ENCODE measurements at regions not wholly inside any gene's neighbourhood (a gene's known extent, or its start where the extent isn't known, plus 50 kb on each side); places are given as distances from the start of the nearest gene placed in this dataset.

DNA sequence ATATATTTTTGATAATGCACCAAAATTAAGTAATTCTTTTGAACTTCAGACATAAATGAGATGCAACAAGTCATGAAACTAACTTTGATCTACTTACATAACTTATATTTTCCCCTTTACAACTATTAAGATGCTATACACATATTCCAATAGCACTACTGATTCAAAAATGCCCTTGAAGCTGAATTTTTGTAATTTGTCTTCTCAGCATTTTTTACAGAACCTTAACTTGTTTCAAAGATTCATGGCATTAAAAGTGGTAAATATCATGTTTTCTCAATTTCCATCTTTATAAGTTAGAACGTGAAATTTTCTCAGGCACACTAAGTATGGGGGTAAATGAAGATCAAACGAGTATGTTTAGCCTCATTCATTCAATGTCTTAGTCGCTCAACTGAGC, 460.0 kb upstream of the FAM241A start:
- no peaks in the 10 kb centered on the region for H3K4me1 ChIP-seq (replicated peaks in 1 of 2; ENCODE audit: control insufficient read depth in 2 of 2, insufficient read depth in 2 of 2, low read length in 2 of 2)
- no TSS peak for BruUV-seq (replicated peaks)
- POLR2A ChIA-PET: no interaction called here
- H3K27ac ChIP-seq (ENCODE audit: extremely low read depth, low read depth, low read length): no peak overlapping the region
- in situ Hi-C loops (cut with MboI) (no loop called here), intact Hi-C loops (cut with micrococcal nuclease) (no loop called here)
- H3K9ac ChIP-seq (ENCODE audit: insufficient read depth in 1 of 2, low read depth in 2 of 2, low read length in 2 of 2): no peak overlapping the region
- no peaks in the 10 kb centered on the region for H3K36me3 ChIP-seq (ENCODE audit: control insufficient read depth, insufficient read depth, low read length)
- H3K79me2 ChIP-seq (ENCODE audit: control insufficient read depth, insufficient read depth, low read length): no peaks in the 10 kb centered on the region
- H3K4me3 ChIP-seq: no peak overlapping the region
- no peak for ATAC-seq
- FAIRE-seq: no peak
- no peaks in the 10 kb centered on the region for H3K9me3 ChIP-seq (replicated peaks; ENCODE audit: control insufficient read depth, insufficient read depth, low read depth, low read length)
- DNase-seq (ENCODE audit: extremely low read depth in 1 of 4, low spot score in 3 of 4): no peak
- CTCF ChIA-PET (ENCODE audit: low intra/inter-chr PET ratio): no interaction called here
- no peaks in the 10 kb centered on the region for H3K9me1 ChIP-seq (ENCODE audit: control insufficient read depth, insufficient read depth, low read length)
- H4K20me1 ChIP-seq (replicated peaks; ENCODE audit: control insufficient read depth, insufficient read depth, low read length): no peaks in the 10 kb centered on the region
- no peak overlapping the region for H2AFZ ChIP-seq (ENCODE audit: low read depth, low read length)
- 2% methylated on average over 3 of the region's 3 CpGs for WGBS (ENCODE audit: insufficient coverage, low coverage, missing lambda C conversion rate)
- no peak overlapping the region for H3K4me2 ChIP-seq (ENCODE audit: insufficient read depth, low read length)
- TF ChIP-seq ZBTB1 (CRISPR knock-in tag; IDR thresholded peaks at IDR 0.05; ENCODE audit: borderline replicate concordance, low read depth) (no peak), MAFG (tag; conservative IDR thresholded peaks at IDR 0.05) (peak; percentile 34; the same call in 1 of the 2 replicates), SMAD1 (IDR thresholded peaks at IDR 0.05; ENCODE audit: low read depth, low read length, partially characterized antibody) (no peak), SUPT5H (IDR thresholded peaks at IDR 0.05) (no peak), MAFK (IDR thresholded peaks at IDR 0.05; ENCODE audit: low read length) (peak; percentile 61), MAFF (IDR thresholded peaks at IDR 0.05; ENCODE audit: low read length) (peak; percentile 65), C11orf30 (IDR thresholded peaks at IDR 0.05; ENCODE audit: low read depth) (peak; percentile 50; the same call in 1 of the 2 replicates), ZNF592 (IDR thresholded peaks at IDR 0.05) (no peak), ZNF316 (IDR thresholded peaks at IDR 0.05) (peak; percentile 76), NONO (IDR thresholded peaks at IDR 0.05; ENCODE audit: low read depth in 2 of 2, low read length in 1 of 2) (no peak), GTF2F1 (IDR thresholded peaks at IDR 0.05; ENCODE audit: low read depth, low read length) (no peak)
- H3K27me3 ChIP-seq (ENCODE audit: control insufficient read depth in 2 of 2, insufficient read depth in 2 of 2, low read length in 2 of 2): no peaks in the 10 kb centered on the region
